Stimulated activated CD8-positive, alpha-beta memory T cell treated with anti-CD3 and anti-CD28 coated beads, Interleukin-15, amount 100 ng/mL, for 4 hours (primary cell): ENCODE measurements at regions not wholly inside any gene's neighbourhood (a gene's known extent, or its start where the extent isn't known, plus 50 kb on each side); places are given as distances from the start of the nearest gene placed in this dataset.

Experiments used
- DNase-seq, 2 donors: peaks; one replicate each; pipeline ENCODE4 v3.0.0-alpha.2; 2020; ENCODE audit warnings: low read depth in 2 of 2

DNA sequence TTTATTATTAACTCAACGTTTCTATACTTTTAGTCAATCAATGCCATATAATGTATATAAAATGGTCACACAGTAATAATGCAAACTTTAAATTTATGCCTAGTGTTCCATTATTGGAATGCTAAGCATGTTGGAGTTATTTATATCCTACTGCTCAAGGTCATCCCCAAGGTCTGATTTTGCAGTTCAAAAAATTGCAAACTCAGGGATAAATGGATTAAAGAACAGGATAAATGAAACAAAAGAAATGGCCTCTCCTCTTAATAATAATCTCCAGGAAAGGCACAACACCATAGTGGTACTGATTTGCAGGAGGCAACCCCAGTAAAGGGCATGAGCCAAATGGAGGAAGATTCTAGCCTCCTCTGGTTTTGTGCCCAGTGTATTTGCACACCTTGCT lies 436.4 kb downstream of the EPHA4 start:
- no peak for DNase-seq

DNA sequence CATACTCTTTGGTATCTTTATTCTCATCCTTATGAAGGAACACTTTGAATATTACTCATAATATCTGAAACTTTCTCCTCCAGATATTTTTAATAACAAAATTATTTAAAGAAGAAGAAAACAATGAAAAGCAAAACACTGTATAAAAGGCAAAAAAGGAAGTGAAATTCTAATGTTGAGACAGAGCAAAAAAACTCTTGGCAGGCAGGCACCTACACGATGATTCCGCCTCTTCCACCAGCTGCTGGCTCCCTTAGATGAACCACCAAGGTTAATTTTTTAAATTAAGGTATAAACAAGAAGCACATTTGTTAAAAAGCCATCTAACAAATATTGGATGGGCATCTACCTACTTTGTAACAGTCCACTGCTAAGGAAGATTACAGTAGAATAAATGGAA lies 434.7 kb downstream of the EPHA4 start:
- DNase-seq = no peak

DNA sequence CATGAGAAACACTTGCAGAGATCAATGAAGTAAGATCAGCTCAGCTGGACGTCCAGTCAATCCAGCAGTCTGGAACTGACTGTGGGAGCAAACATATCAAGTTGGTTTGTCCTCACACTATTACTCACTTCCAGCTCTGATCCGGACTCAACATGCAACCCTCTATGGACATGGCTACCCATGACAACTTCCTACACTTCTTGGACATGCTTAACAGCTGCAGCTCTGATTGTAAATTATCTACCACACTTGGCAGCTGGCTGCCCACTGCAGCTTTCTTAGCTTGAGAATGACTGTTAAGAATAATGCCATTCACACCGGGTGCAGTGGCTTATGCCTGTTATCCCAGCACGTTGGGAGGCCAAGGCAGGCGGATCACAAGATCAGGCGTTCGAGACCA lies 429.8 kb downstream of the EPHA4 start:
- DNase-seq = no peak

DNA sequence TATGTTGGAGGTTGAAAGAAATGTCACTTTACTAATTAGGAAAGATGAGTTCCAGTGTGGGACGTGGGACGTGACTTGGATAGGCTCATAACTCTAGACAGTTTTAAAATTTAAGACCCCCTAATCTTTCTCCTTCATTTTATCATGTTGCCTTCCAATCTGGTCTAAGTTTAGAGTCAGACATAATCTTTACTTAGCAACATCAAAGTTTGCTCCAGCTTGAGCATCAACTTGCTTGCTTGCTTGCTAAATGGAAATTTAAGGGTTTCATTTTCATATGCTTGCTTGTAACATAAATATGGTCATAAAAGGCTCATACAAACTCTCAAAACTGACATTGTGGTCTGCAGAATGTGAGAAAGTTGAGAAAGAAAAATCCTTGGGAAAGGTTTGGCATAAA lies 428.9 kb downstream of the EPHA4 start:
- DNase-seq = no peak

DNA sequence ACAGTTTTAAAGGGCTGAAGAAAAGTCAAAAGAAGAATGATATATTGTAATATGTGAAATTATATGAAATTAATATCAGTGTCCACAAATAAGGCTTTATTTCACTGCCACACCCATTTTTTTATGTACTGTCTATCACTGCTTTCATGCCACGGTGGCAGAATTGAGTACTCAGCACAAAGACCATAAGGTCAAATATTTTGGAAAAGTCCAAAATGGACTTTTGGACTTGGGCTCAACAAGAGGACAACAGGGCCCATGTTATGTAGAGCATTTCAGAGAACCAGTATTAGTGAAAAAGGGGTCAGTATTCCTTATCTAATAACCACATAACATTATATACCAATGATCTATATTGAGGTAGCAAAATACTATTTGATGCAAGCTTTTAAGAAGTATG lies 427.2 kb downstream of the EPHA4 start:
- DNase-seq = no peak

DNA sequence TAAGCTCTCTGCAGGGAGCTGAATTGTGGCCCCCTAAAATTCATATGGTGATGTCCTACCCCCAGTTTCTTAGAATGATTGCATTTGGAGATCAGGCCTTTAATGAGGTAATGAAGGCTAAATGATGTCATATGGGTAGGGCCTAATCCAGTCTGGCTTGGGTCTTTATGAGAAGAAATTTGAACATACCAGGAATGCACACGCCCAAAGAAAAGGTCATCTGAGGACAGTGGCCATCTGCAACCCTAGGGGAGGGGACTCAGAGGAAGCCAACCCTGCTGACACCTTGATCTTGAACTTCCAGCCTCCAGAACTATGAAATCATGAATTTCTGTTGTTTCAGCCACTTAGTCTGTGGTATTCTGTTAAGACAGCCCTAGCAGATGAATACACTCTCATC lies 426.7 kb downstream of the EPHA4 start:
- no peak for DNase-seq

DNA sequence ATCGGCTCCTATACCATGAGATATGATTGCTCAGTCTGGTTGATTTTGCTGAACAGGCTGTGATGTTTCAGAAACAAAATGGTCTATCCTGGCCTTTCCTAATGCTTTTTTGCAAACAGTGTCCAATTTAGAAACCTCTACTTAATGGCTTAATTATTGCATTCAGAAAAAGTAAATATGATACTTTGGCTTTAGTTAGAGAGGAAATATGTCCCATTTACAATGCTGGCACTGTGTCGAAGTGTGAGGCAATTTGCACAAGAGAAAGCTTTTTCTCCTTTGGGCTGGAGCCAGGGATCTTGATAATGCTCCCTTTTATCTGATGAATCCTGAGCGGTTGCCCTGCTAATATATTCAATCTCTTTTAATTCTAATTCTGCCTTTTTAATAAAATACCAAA lies 418.9 kb downstream of the EPHA4 start:
- no peak for DNase-seq

DNA sequence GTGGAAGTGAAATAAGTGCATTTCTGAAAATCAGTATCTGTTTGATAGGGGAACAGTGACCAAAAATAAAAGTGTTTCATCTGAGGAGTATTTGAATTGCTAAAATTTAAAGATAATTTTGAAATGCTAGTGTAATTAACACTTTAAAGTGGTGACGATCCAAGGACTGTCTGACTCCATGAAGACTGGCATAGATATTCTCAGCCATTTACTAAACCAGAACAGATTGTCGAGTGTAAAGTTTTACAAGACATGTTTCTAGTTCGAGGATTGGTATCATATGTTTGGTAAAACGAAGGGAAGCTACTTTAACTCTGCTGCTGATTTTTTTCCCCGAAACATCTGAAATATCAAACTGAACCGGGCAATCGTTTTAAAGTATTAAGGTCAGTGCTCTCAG lies 417.9 kb downstream of the EPHA4 start:
- DNase-seq = no peak

DNA sequence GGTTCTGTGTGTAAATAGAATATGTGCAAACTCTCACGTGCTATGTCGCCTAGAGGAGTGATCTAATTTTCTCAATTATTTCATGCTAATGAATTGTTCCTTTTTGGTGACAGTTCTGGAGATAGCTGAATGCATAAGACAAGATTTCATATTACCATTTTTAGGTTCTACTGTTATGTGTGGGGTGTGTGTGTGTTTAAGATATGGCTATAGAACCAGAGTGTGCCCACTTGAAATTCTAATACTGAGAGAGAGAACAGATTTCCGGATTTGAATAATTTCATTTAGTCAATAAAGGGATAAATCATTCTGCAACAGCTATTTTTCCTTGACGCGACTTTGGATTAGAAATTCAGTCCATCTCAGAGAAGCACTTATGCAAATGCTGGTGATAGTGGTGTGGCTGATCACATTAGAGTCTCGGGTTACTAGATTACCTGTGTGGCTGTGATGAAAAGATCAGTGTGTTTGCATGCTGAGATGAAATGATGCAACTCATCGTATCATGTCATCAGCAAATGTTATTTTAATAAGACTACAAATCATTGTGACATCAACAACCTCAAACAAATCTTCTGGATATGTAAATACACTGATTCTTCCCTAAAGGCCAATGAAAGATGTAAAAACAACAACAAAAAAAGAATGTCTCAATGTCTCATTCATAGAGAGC lies 415.9 kb downstream of the EPHA4 start:
- DNase-seq = no peak

DNA sequence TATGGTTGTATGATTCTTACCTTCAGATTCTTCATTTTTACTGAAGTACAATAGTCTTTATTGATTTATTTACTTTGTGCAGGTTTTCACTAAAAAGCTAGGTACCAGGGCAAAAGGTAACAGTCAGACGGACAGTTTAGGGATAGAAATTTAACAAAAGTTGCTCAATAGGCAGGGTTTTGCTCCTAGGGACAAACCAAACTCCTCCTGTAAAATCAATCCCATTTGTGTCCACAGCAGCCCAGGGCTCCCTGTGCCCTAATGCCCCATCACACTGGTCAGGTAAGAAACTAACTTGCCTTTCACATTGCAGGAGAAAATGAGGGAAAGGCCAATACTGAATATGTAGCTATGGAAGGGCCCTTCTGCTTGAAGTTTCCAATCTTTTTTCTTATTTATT lies 410.9 kb downstream of the EPHA4 start:
- no peak for DNase-seq

DNA sequence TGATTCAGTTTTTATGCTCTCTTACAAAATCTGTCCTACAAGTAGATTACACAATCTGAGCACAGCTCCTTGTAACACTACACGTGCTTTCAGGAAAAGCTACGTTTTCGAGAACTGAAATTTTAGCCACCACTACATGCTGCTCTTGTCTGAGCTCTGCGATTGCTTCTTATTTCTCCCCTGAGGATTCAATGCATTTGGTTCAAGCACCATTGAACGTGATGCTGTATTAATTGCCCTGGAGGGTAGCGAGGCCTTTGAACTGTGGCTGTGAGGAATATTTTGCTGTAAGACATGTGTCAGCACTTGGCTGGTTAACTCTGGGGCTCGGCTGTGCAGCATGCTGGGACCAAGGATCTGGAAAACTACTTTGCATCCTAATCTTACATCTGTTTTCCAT lies 405.8 kb downstream of the EPHA4 start:
- no peak for DNase-seq

DNA sequence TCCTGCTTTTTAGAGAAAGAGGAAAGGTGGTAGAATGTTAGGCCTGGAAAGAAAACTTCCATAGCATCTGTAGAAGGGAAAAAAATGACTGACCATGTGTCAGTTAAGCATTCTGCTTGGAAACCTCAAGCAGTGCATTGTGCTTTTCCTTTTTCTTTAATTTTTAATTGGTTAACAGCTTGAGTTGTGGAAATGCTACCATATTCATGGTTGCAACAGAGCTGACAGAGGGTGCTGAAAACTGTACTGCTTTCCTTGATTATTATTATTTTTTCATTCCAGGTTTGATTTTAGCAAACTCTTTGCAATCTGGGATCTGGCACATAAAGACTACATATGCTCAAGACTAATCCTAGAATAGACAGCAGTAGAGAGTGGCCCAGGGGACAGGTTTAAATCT lies 404.5 kb downstream of the EPHA4 start:
- no peak for DNase-seq

DNA sequence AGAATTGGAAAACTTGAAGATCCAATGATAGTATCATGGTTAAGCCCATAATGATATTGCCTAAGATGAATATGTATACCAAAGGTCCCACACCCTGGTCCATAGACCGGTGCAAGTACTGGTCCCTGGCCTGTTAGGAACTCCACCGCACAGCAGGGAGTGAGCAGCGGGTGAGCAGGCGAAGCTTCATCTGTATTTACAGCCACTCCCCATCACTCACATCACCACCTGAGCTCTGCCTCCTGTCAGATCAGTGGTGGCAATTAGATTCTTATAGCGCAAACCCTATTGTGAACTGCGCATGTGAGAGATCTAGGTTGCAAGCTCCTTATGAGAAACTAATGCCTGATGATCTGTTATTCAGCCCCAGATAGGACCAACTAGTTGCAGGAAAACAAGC lies 402.4 kb downstream of the EPHA4 start:
- no peak for DNase-seq

DNA sequence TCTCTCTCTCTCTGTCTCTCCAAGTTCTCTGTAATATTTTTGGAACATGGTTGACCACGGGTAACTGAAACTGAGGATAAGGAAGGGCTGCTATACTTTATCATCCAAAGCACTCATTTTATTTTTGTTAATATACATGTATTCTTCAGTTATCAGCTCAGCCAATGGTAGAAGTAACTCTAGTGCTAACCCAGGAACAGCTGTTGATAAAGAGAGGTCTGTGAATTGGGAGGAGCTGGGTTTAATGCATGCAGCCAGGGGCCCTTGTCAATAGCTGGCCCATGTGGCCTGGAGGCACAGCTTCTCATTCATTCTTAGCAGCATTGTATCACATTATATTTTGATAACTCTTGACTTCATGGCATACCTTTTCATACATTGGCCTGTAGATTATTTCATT lies 401.6 kb downstream of the EPHA4 start:
- no peak for DNase-seq

DNA sequence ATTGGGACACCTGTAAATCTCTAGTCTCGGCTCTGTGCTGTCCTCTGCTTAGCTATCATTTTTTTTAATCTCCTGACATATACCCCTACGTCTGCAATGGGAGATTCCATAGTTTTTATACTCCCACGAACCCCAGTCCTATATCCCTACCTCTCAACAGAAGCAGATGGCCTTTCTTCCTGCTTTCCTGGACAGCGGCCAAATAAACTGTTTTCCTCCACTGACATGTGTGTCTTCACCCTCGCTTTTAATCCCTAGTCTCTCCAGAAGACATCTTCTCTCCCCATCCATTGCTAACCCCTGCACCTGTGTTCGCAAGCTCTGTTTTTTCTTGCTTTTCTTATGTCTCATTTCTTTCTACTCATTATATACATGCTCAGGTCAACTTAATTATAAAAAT lies 395.4 kb downstream of the EPHA4 start:
- DNase-seq = no peak

DNA sequence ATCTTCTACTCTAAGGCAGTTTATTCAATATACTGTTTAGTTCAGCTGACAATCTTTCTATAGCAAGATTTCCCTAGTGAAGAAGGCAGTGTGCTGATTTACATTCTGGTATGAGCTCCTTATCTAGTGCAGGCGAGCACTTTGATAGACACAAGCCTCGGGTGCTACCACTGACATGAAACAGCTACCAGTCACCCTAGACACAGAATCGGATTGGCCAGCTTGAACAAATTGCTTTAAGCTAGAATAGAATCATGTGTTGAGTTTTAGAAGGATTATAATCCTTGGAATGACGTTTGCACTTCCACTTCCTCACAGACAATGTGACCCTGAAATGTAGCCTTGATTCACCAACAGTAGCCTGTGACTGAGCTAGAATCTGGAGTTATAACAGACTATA lies 394.0 kb downstream of the EPHA4 start:
- DNase-seq = no peak

DNA sequence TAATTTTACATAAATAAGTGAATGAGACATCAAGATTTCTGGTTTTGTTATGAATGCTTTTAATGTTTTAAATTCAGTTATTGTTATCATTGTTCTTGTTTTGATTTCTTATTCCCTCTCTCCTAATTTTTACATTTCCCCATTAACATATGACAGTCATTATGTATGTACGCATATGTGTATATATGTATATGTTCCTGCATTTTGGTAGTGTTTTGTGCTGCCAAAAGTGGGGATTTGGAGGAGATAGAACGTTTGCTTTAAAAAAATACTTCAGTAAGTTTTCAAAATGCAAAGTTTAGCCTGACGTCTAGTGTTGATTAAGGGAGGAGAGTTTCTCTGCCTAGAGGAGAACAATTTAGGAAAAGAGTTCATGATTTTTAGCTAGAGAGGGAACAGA lies 385.2 kb downstream of the EPHA4 start:
- DNase-seq = no peak

DNA sequence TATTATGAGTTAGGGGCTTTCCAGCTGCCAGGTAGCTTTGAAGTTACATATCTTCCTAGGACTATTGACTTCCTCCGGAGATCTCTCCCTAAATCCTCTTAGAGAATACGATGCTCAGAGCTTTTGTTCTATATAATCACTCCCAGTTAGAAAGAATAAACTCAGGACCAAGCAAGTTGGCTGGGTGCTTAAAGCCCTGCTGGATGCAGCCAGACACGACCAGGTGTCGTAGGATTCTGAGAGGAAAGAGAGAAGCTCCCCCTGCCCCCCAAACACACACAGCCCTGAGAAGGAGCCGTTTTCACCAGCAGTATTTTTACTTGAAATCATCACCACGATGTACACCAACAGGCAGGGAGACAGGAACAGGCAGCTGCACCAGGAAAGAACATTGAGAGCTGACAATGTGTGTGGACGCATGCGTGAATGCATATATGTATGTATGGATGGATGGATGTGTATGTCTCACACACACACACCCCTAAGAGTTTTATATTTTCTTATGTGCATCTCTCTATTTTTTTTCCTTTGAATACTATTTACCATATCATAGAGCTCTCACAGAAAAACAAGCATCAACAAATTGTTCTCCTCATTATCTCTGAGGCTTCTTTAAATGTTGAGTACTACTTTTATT lies 382.6 kb downstream of the EPHA4 start:
- no peak for DNase-seq

DNA sequence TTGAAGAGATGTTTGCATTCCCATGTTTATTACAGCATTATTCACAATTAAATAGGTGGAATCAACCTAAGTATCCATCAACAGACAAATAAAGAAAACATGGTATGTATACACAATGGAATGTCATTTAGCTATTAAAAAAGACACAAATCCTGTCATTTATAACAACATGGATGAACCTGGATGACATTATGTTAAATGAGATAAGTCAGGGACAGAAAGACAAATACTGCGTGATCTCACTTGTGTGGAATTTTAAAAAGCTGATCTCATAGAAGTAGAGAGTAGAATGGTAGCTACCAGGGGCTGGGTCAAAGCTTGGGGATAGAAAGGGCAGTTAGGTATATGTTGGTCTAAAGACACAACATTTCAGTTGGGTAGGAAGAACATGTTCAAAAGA lies 376.3 kb downstream of the EPHA4 start:
- no peak for DNase-seq

DNA sequence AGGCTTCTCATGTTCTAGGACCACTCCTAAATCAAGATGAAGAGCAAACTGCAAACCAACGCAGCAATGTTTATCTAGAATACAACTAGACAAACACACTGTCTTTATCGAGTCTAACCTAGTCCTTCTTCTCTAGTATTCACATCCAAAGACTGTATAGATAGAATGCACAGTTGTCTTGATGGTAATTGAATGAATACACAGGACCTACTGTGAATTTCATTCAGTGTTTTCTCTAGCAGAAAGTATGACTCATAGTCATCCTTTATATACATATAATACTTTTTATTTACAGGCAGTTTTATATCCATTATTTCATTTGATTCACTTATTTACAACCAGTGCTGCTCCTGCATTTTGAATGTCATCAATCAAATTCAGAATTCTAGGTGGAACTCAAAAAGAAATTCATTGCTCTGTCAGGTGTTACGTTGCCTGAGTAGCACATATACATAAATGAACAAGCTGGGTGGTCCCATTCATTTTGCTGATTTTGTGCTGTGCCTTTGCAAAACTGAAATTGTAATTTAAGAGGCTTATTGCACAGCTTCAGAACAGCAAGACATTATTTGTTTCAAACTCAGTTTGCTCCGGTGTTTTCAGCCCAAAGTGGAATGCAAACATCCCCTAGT lies 374.8 kb downstream of the EPHA4 start:
- no peak for DNase-seq

DNA sequence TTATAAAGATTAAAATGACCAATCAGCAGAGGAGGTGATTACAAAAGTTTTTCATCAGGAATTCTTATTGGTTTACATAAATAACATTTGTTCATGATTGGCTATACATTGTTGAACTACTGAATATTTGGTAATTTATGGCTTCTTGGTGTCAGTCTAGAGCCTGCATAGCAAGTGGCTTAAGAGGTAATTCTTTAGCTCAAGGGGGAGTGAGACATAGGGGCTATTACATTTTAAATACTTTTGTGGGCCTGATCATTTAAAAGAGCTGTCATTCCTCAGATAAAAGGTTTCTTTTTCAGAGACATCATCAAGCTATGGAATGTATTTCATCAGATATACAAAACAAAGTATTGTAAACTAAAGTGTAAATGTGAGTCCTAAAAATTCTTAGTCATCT lies 373.8 kb downstream of the EPHA4 start:
- DNase-seq = no peak

DNA sequence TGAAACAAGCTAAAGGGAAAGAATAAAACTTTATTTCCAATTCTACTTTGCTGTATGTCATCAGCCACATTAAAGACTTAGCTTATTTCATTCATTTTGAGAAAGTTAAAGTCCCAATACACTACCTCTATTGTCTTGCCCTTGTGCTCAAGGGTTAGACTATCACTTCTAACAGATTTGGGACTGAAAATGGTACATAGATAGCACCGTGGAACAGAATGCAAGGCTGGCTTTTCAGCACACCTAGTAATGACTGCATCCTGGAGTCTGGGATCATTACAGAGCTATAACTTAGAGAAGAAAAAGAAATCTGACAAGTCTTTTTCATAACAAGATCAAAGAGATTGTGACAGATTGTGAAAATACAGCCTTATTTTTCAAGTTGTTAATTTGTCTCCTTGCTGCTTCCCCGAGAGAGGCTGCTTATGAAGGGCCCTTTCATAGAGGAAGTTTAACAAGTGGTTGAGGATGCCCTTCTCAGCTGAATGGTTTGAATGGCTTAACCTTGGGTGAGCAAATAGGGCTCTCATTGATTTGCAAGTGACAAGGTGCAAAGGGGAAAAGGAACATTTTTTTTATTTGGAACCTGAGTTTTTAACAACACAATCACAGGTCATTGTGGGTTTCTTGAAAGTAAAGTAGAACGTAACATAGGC lies 371.8 kb downstream of the EPHA4 start:
- no peak for DNase-seq

DNA sequence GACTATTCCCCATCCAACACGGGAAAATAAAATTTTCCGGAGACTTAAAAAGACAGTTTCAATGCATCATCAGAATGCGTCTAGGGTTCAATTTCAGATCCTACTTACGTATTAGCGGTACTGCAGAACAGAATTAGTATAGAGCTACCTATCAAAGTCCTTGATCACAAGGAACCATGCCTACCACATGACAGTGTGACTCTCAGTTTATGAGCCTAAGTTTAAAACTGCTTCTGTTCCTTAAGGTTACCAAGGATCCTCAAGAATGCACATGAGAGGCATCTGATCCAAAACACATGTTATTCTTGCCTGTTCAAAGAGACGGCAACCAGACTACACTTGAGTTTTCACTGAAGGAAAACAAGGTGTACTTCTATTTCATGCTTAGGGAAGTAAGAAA lies 369.7 kb downstream of the EPHA4 start:
- no peak for DNase-seq
